ENCODE measurements at regions not wholly inside any gene's neighbourhood (a gene's known extent, or its start where the extent isn't known, plus 50 kb on each side); places are given as distances from the start of the nearest gene placed in this dataset.

DNA sequence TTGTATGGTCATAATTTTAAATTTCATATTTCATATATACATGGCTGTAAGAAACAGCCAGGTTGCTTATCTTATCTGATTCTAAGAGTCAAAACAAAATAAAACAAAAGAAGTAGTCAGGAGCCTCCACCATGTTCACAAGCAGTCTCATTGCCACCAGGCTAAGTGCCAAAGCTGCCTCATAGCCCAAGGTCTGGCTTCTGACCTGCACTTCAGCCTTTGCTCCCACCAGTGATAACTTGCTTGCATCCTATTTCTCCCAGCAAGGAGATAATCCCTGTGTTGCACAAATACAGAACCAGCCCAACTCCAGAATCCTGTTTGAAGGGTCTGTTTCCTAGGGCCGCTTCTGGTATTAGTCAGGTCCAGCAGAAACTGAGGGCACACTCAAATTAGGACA is 53.9 kb upstream of the TSKU start:
- no peak for DNase-seq (ENCODE audit: low read depth)
- TF ChIP-seq, protein P1, sequence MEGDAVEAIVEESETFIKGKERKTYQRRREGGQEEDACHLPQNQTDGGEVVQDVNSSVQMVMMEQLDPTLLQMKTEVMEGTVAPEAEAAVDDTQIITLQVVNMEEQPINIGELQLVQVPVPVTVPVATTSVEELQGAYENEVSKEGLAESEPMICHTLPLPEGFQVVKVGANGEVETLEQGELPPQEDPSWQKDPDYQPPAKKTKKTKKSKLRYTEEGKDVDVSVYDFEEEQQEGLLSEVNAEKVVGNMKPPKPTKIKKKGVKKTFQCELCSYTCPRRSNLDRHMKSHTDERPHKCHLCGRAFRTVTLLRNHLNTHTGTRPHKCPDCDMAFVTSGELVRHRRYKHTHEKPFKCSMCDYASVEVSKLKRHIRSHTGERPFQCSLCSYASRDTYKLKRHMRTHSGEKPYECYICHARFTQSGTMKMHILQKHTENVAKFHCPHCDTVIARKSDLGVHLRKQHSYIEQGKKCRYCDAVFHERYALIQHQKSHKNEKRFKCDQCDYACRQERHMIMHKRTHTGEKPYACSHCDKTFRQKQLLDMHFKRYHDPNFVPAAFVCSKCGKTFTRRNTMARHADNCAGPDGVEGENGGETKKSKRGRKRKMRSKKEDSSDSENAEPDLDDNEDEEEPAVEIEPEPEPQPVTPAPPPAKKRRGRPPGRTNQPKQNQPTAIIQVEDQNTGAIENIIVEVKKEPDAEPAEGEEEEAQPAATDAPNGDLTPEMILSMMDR (conservative IDR thresholded peaks at IDR 0.05; ENCODE audit: low read depth, low read length) = no peak
- no peak overlapping the region for H3K4me3 ChIP-seq (ENCODE audit: low read depth, low read length)

DNA sequence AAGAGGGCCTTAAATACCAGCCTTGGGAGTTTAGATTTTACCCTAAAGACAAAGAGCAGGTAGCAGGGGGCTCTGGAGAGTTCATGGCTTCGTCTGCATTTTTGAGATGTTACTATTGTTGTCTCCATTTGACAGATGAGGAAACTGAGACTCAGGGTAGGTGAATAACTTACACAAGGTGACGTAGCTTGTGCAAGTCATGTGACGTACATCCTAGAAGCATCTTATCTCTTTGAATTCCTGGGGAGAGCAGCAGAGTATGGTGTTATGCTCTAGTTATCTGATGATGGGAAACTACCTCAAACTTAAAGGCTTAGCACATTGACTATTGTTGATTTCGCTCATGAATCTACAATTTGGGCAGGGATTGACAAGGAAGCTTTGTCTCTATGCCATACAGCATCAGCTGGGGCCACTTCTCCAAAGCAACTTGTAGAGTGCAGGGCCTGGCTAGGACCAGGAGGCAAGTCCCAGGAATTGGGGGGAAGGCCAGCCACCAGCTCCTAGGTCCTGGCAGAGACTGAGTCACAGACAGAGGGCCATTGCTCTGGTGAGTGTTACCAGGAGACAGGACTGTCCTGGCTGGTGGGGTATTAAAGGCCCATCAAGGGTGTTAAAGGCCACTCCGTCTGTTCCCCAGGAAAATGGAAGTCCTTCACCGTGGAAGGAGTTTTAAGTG is 52.1 kb upstream of the TSKU start:
- no peak overlapping the region for H3K4me3 ChIP-seq (ENCODE audit: low read depth, low read length)
- DNase-seq (ENCODE audit: low read depth) = no peak
- TF ChIP-seq, protein P1 (conservative IDR thresholded peaks at IDR 0.05; ENCODE audit: low read depth, low read length) = no peak

DNA sequence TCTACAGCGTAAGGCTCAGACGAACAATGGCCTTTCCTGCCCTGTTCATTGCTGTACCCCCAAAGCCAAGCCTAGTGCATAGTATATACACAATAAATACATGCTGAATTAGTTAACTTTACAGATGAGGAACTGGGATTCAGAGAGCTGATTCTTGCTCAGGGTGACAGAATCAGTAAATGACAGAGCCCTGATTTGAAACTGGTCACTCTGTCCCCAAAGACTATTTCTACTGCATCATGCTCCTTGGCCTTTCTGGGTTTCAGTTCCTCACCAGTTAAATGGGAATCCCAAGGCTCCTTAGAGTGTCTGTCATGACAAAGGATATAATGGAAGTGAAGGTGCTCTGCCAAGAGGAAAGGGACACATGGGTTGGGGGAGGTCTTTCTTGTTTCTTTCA is 50.5 kb upstream of the TSKU start:
- DNase-seq (ENCODE audit: low read depth) = no peak
- no peak overlapping the region for H3K4me3 ChIP-seq (ENCODE audit: low read depth, low read length)
- TF ChIP-seq, protein P1 (conservative IDR thresholded peaks at IDR 0.05; ENCODE audit: low read depth, low read length) = no peak

All from choroid plexus epithelial cell (primary cell).